Nephron (organoid): ENCODE measurements at regions not wholly inside any gene's neighbourhood (a gene's known extent, or its start where the extent isn't known, plus 50 kb on each side); places are given as distances from the start of the nearest gene placed in this dataset.

Experiments
- H3K27ac Mint-ChIP-seq, 3 experiments: 2 replicates each; pipeline ENCODE4 v1.8.0; 2020; ENCODE audit warnings: mixed read lengths in 3 of 3, mild to moderate bottlenecking in 2 of 3, moderate library complexity in 1 of 3
- H3K27me3 Mint-ChIP-seq: 2 replicates; pipeline ENCODE4 v1.8.0; 2021; ENCODE audit warnings: low read depth, mild to moderate bottlenecking, moderate library complexity, mixed read lengths
- H3K36me3 Mint-ChIP-seq: 2 replicates; pipeline ENCODE4 v1.8.0; 2020; ENCODE audit warnings: low read depth, mixed read lengths
- H3K4me1 Mint-ChIP-seq: 2 replicates; pipeline ENCODE4 v1.8.0; 2020; ENCODE audit warnings: mixed read lengths
- H3K4me3 Mint-ChIP-seq, 3 experiments: 2 replicates each; pipeline ENCODE4 v1.8.0; 2020; ENCODE audit warnings: mild to moderate bottlenecking in 3 of 3, mixed read lengths in 3 of 3, moderate library complexity in 2 of 3
- H3K9me3 Mint-ChIP-seq: 2 replicates; pipeline ENCODE4 v1.8.0; 2020; ENCODE audit warnings: mixed read lengths
- TF ChIP-seq, protein P1 (sequence below), 3 experiments: fragments of 200-600 bp; sonication (generic); IDR thresholded peaks; one replicate each; pipeline ENCODE4 v1.5.0; 2021; ENCODE audit warnings: antibody characterized with exemption in 3 of 3; ENCODE audit not compliant: unreplicated experiment in 3 of 3

DNA sequence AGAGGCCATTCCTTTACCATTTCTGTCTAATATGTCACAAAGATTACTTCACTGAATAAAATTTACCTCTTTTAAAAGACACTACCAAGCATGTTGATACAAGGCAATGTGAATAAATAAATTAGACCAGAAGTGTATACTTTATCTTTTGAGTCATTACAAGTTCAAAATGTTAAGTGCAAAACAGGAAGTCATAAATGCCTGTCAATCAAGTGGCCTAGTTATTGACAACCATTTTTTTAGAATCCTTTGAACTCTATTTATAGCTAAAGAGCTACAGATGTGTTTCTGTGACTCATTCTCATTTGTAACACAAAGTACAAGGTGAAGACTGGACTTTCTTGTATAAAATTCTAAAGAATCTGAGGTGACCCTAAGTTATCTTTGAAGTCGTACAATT, 602.7 kb upstream of the SEMA6A start:
- H3K4me3 Mint-ChIP-seq, result no peak overlapping the region

DNA sequence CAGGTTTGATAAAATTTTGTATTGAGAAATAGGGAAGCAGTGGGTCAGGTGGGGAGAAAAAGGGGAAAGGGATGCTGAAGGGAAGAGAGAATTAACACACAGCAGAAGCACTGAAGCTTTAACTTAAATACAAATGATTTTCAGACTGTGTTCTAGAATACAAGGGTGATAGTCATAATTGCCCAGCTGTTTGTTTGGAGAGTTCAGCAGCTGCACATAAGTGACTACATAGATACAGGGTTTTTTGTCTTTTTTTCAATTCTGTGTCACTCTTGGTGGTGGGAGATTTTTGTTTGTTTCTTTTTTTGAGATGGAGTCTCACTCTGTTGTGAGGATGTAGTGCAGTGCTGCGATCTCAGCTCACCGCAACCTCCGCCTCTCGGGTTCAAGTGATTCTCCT, 590.4 kb upstream of the SEMA6A start:
- H3K9me3 Mint-ChIP-seq, result peaks cover 2% of the 10 kb centered on the region
- no peak overlapping the region for H3K4me3 Mint-ChIP-seq
- H3K4me1 Mint-ChIP-seq, result peaks cover 36% of the 10 kb centered on the region
- TF ChIP-seq, protein P1, sequence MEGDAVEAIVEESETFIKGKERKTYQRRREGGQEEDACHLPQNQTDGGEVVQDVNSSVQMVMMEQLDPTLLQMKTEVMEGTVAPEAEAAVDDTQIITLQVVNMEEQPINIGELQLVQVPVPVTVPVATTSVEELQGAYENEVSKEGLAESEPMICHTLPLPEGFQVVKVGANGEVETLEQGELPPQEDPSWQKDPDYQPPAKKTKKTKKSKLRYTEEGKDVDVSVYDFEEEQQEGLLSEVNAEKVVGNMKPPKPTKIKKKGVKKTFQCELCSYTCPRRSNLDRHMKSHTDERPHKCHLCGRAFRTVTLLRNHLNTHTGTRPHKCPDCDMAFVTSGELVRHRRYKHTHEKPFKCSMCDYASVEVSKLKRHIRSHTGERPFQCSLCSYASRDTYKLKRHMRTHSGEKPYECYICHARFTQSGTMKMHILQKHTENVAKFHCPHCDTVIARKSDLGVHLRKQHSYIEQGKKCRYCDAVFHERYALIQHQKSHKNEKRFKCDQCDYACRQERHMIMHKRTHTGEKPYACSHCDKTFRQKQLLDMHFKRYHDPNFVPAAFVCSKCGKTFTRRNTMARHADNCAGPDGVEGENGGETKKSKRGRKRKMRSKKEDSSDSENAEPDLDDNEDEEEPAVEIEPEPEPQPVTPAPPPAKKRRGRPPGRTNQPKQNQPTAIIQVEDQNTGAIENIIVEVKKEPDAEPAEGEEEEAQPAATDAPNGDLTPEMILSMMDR (IDR thresholded peaks at IDR 0.05; ENCODE audit: unreplicated experiment in 3 of 3), result no peak
- peak overlapping the region; percentile 4 to 55 (median 36) for H3K27ac Mint-ChIP-seq
- H3K36me3 Mint-ChIP-seq, result no peaks in the 10 kb centered on the region
- H3K27me3 Mint-ChIP-seq, result no peaks in the 10 kb centered on the region

More for the DNA sequence above, 602.7 kb upstream of the SEMA6A start:
- Mint-ChIP-seq H3K4me1 (no peaks in the 10 kb centered on the region), H3K27ac (no peak overlapping the region), H3K36me3 (no peaks in the 10 kb centered on the region), H3K9me3 (peaks cover 7% of the 10 kb centered on the region), H3K27me3 (no peaks in the 10 kb centered on the region)
- TF ChIP-seq, protein P1 (IDR thresholded peaks at IDR 0.05; ENCODE audit: unreplicated experiment in 3 of 3), result no peak

DNA sequence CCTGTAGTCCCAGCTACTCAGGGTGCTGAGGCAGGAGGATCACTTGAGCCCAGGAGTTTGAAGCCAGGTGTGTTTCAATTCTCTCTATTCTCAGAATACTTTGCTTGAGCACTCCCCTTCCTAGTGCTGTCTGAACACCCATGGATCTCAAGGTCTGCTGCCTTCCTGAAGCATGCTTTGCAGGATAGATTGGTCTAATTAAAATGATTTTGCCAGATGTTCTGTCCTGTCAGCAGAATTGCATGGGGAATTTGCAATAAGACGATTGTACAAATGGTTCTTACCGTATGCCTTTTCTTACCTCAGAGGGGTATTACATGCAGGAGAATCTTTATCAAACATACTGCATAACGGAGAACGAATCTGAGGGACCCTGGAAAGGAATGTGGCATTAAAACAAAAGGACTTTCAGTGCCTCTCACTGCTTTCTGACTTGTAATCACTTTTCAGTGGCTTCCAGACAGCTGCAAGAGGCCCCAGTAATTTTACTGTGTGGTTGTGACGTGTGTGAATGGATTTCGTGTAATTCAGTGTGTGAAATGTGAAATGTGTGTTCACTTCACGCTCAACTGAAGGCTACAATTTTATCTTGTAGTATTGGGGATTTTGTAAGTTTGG, 587.2 kb upstream of the SEMA6A start:
- H3K4me1 Mint-ChIP-seq, result peaks cover 48% of the 10 kb centered on the region
- peak overlapping the region in 1 of 3 experiments; percentile 19 for H3K4me3 Mint-ChIP-seq
- no peaks in the 10 kb centered on the region for H3K36me3 Mint-ChIP-seq
- TF ChIP-seq, protein P1 (IDR thresholded peaks at IDR 0.05; ENCODE audit: unreplicated experiment in 3 of 3), result no peak
- no peaks in the 10 kb centered on the region for H3K27me3 Mint-ChIP-seq
- H3K9me3 Mint-ChIP-seq, result peaks cover 2% of the 10 kb centered on the region
- peak overlapping the region; percentile 77 to 92 (median 87) for H3K27ac Mint-ChIP-seq

DNA sequence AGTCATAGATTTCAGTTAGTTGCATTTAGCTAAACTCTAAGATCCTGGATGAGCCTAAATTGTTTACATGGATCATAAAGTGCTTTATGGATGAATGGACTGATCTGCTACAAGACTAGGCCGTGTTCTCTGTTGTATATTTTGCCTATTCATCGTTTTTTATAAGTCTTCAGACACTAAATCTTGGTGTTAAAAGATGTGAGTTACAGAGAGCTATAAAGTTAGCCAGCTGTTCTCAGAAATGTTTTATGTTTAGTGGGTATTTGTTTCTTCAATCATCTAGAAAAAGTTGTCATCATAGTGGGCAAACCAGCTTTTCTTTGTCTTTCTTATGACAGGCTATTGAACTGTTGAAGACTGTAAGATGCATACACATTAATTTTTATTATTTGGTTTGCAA, 585.8 kb upstream of the SEMA6A start:
- Mint-ChIP-seq H3K36me3 (no peaks in the 10 kb centered on the region), H3K27ac (peak overlapping the region; percentile 13 to 87 (median 77)), H3K4me3 (no peak overlapping the region), H3K27me3 (no peaks in the 10 kb centered on the region), H3K4me1 (peaks cover 48% of the 10 kb centered on the region), H3K9me3 (peaks cover 7% of the 10 kb centered on the region)
- TF ChIP-seq, protein P1 (IDR thresholded peaks at IDR 0.05; ENCODE audit: unreplicated experiment in 3 of 3), result no peak

DNA sequence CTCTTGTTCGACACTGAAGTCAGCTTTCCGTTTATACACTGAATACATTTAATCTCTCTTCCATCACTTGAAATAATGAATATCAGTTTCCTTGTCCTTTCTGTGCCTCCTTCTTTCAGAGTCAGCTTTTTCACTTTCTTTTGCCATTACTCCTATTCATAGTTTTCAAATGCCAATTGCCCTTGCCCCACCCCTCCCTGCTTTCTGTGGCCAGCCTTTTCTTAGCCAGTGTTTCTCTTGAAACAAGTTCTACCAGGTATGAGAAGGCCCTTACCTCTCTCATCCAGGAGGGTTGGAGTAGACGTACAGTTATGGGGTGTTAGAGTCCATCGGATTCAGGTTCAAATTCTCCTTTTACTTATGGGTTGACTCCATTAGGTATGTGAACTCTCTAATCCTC, 574.7 kb upstream of the SEMA6A start:
- H3K27ac Mint-ChIP-seq, result no peak overlapping the region
- H3K36me3 Mint-ChIP-seq, result no peaks in the 10 kb centered on the region
- TF ChIP-seq, protein P1 (IDR thresholded peaks at IDR 0.05; ENCODE audit: unreplicated experiment in 3 of 3), result no peak
- H3K4me1 Mint-ChIP-seq, result peaks cover 10% of the 10 kb centered on the region
- H3K9me3 Mint-ChIP-seq, result no peaks in the 10 kb centered on the region
- H3K27me3 Mint-ChIP-seq, result no peaks in the 10 kb centered on the region
- no peak overlapping the region for H3K4me3 Mint-ChIP-seq

DNA sequence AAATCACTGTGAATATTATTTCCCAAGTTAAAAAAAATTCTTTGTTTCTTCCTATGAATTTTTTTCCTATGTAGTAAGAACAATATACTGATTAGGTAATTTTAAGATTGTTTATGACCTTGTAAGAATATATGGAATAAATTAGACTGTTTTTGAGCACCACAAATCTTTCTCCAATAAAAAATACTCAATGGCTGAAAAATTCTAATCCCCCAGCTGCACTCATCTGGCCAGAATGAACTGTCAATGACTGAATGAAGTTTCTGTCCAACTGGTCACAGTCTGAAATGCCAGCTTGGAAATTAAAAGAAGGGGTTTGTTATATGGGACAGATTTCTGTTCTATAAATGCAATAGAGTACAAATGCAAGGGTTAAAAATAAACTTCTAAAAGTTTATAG, 569.5 kb upstream of the SEMA6A start:
- H3K9me3 Mint-ChIP-seq, result no peaks in the 10 kb centered on the region
- H3K4me3 Mint-ChIP-seq, result no peak overlapping the region
- H3K27ac Mint-ChIP-seq, result peak overlapping the region; percentile 35 to 45 (median 42)
- TF ChIP-seq, protein P1 (IDR thresholded peaks at IDR 0.05; ENCODE audit: unreplicated experiment in 3 of 3), result no peak
- H3K27me3 Mint-ChIP-seq, result no peaks in the 10 kb centered on the region
- peaks cover 12% of the 10 kb centered on the region for H3K4me1 Mint-ChIP-seq
- H3K36me3 Mint-ChIP-seq, result no peaks in the 10 kb centered on the region
